DMS114 treated with DMSO at 0.1 percent for 48 hours (cell line): ENCODE measurements at regions not wholly inside any gene's neighbourhood (a gene's known extent, or its start where the extent isn't known, plus 50 kb on each side); places are given as distances from the start of the nearest gene placed in this dataset.

ENCODE experiments used
- DNase-seq: peaks from one replicate; lab custom pipeline; 2025; ENCODE audit not compliant: unreplicated experiment; lab: John Stamatoyannopoulos, UW

GRCh38 chr13:73596382-73596781 is 537.6 kb downstream of the KLF5 start:
- DNase-seq = no peak

DNA sequence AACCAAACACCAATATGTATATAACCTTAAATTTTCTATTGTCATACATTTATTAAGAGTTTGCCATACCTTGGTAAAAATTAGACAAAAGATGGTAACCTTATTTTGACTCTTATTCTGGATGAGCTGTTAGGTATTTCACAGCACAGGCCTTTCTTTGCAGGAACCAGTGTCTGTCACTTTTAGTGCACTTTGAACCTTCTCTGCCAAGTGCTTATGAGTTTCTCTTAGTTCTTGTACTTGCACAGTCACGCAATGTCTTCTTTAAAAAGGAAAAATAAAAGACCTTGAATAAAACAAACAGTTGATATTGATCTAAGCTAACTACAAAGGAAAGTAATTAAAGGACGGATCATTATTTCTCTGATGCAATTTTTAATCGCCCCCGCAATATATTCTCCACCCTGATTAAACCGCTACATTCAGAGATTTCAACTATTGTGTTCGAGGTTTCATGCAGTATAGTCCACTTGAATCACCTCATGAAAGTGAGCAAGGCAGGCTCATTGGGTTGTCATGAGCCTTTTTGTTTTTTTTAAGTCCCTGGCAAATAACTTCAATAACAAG is 534.5 kb downstream of the KLF5 start:
- no peak for DNase-seq

GRCh38 chr13:73591861-73592260 is 533.1 kb downstream of the KLF5 start:
- no peak for DNase-seq

DNA sequence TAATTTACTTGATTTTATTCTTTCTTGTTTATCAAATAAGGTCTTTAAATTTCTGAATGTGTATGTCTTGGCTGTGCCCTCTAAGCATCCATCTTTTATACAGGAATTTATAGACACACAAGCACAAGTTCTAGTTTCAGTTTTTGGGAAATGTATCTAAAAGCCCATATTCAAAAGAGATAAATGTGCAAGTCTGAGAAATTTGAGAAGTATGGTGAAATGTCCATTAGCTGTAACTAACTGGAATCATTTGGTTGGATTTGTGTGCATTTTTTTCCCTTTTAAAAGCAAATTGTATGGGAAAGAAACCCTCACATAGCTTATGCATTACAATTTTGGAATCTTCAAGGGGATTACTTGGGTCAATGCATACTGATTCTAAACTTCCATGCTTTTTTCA is 532.0 kb downstream of the KLF5 start:
- DNase-seq = no peak

- DNase-seq = no peak
Observed at GRCh38 chr13:73585236-73585635, 526.4 kb downstream of the KLF5 start.

DNA sequence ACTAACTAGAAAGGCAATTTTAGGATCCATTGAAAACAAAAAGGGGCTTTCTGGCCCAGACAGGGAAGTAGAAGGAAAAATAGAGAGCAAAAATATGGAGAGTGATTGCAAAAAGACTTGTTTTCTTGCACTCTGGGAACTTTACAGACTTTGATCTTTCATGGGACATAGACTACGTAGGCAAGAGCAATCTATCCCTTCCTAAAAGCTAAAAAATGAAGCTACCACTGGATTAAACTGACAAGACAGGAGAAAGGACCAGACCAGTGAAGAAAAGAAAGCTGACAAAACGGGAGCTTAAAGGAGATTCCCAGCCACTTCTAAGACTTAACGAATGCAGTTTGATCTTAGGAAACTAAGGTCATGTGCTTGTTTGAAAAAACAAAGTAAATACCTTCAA is 524.5 kb downstream of the KLF5 start:
- DNase-seq = no peak

- no peak for DNase-seq
Observed at GRCh38 chr13:73580513-73581267, 521.9 kb downstream of the KLF5 start.

- DNase-seq = no peak
Observed at GRCh38 chr13:73579574-73580274, 520.9 kb downstream of the KLF5 start.

- DNase-seq = no peak
Observed at GRCh38 chr13:73578251-73578875, 519.6 kb downstream of the KLF5 start.

GRCh38 chr13:73576291-73576690 is 517.5 kb downstream of the KLF5 start:
- DNase-seq = no peak

DNA sequence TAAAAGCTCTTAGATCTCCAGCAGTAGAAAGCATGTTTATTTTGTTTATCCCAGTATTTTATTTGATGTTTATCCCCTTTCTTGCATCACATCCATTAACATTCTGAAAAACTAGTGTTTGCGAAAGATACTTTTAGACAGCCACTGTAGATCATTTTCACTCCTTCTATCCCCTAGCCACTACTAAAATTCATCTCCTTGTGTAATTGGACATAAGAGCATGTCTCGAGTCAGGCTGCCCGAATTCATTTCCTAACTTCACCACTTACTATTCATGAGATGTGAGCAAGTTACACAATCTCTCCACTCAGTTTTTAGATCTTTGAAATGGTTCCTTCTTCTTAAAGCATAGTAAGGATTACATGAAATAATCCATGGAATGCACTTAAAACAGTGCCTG is 514.0 kb downstream of the KLF5 start:
- no peak for DNase-seq

GRCh38 chr13:73571376-73571775 is 512.6 kb downstream of the KLF5 start:
- no peak for DNase-seq

GRCh38 chr13:73556902-73557301 is 498.1 kb downstream of the KLF5 start:
- DNase-seq = no peak

DNA sequence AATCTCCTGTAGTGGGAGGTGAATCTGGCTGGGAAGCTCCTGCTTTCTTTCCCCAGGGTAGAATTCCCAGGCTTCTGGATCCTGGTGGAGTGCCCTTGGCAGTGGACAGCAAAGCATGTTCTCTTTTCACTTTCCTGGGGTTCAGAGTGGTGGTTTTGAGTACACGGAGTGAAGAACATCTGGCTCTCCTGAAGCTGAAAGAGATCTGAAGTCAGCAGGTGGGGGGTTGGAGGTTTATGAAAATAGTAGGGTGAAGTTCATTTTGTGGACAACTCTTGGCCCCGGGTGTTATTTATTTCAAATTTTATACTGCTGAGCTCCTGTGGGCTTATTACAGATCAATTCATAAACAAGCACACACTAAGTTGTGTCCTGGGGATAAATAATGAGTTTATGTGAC is 497.3 kb downstream of the KLF5 start:
- DNase-seq = no peak

GRCh38 chr13:73551736-73552135 is 492.9 kb downstream of the KLF5 start:
- no peak for DNase-seq

GRCh38 chr13:73549717-73550116 is 490.9 kb downstream of the KLF5 start:
- no peak for DNase-seq

GRCh38 chr13:73548449-73548848 is 489.6 kb downstream of the KLF5 start:
- DNase-seq = no peak

GRCh38 chr13:73547239-73547638 is 488.4 kb downstream of the KLF5 start:
- no peak for DNase-seq

DNA sequence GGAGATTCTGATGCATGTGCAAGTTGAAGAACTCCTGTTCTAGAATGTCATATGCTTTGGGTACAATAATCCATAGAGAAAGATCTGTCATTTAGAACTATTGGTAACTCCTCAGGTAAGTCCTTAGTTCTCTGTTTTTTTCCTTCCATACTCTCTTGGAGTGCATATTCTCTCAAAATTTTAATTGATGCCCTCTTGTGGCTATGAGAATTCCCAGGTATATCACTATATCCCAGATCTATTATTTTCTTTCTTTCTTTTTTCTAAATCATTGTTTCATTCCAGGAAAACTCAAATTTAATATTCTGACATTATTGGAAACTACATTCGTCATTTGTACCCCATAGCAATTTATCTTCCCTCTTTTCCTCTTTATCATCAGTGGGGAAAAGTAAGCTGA is 485.4 kb downstream of the KLF5 start:
- no peak for DNase-seq

DNA sequence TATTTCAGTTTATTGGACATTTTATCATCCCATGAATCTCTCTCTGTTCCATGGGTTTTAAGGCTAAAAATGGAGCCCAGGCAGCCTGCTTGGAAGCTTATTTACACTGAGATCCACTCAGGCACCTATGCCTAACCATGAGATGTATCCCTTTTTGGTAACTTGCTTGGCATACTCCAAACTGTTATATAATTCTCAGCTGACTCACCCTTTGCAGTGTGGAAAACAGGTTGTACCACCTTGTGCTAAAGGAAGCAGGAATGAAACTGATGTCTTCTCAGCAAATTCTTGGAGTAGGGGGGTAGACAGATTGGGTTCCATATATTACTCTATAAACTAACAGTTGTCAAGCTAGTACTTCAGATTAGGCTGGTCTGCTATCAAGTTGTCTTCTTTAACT is 483.6 kb downstream of the KLF5 start:
- no peak for DNase-seq

- no peak for DNase-seq
Observed at GRCh38 chr13:73536865-73537264, 478.1 kb downstream of the KLF5 start.

- DNase-seq = no peak
Observed at GRCh38 chr13:73535341-73535740, 476.5 kb downstream of the KLF5 start.
